ENCODE measurements at regions not wholly inside any gene's neighbourhood (a gene's known extent, or its start where the extent isn't known, plus 50 kb on each side); places are given as distances from the start of the nearest gene placed in this dataset.

GRCh38 chr6:128635219-128635618 lies 114.8 kb upstream of the PTPRK start:
- TF ChIP-seq CTCF (conservative IDR thresholded peaks at IDR 0.05; ENCODE audit: low read length) = no peak
- TF ChIP-seq EZH2phosphoT487 (IDR thresholded peaks at IDR 0.05; ENCODE audit: borderline replicate concordance, low read depth, low read length) = no peak
